IMR-90 (cell line): ENCODE measurements at regions not wholly inside any gene's neighbourhood (a gene's known extent, or its start where the extent isn't known, plus 50 kb on each side); places are given as distances from the start of the nearest gene placed in this dataset.

Source experiments
- ATAC-seq: fragments of 200-7000 bp; cut with Tn5 transposase; 2 replicates; pipeline ENCODE4 v1.9.1; 2020; ENCODE audit warnings: low read depth, mild to moderate bottlenecking, moderate library complexity
- BruUV-seq: library from RNA; stranded (reverse); fragments of 400-500 nt; replicated peaks from 2 replicates; lab custom pipeline; 2021; lab: Mats Ljungman, UMichigan
- CTCF ChIA-PET: fragments of 300-600 bp; formaldehyde crosslinking; extraction: SDS; loops from one replicate; lab custom pipeline; 2021; ENCODE audit warnings: antibody characterized with exemption; lab: Yijun Ruan, JAX
- POLR2A ChIA-PET: fragments of 300-600 bp; sonication (Branson Sonifier 250); formaldehyde crosslinking; loops from one replicate; lab custom pipeline; 2022; ENCODE audit warnings: antibody characterized with exemption; ENCODE audit not compliant: unreplicated experiment; lab: Charles Lee
- DNase-seq: peaks from one replicate; pipeline ENCODE4 v3.0.0; 2013
- H2AFZ ChIP-seq: replicated peaks from 2 replicates; pipeline ENCODE3; 2013; ENCODE audit warnings: low read length, mild to moderate bottlenecking; ENCODE audit not compliant: poor library complexity
- H2AK5ac ChIP-seq: 2 replicates; pipeline ENCODE4 v1.6.1; 2013; ENCODE audit warnings: low read depth, low read length, inconsistent platforms
- H2AK9ac ChIP-seq: replicated peaks from 2 replicates; pipeline ENCODE3; 2013; ENCODE audit warnings: mild to moderate bottlenecking, low read depth, low read length, moderate library complexity; ENCODE audit not compliant: poor library complexity
- H2BK120ac ChIP-seq: 2 replicates; pipeline ENCODE4 v1.6.1; 2013; ENCODE audit warnings: low read depth, low read length, inconsistent platforms
- H2BK15ac ChIP-seq: 3 replicates; pipeline ENCODE4 v1.6.1; 2013; ENCODE audit warnings: low read depth, low read length, inconsistent platforms
- H2BK20ac ChIP-seq: 2 replicates; pipeline ENCODE4 v1.6.1; 2013; ENCODE audit warnings: low read depth, mild to moderate bottlenecking, inconsistent platforms, low read length, moderate library complexity
- H2BK5ac ChIP-seq: 2 replicates; pipeline ENCODE4 v1.6.1; 2013; ENCODE audit warnings: mild to moderate bottlenecking, low read depth, low read length, inconsistent platforms; ENCODE audit not compliant: poor library complexity, severe bottlenecking
- H3K14ac ChIP-seq: replicated peaks from 2 replicates; pipeline ENCODE4 v1.6.1; 2013; ENCODE audit warnings: low read depth, low read length, inconsistent platforms
- H3K18ac ChIP-seq: 2 replicates; pipeline ENCODE4 v1.6.1; 2013; ENCODE audit warnings: low read depth, low read length, control low read depth
- H3K23ac ChIP-seq: 2 replicates; pipeline ENCODE4 v1.6.1; 2013; ENCODE audit warnings: low read depth, low read length, inconsistent platforms
- H3K27ac ChIP-seq: 2 replicates; pipeline ENCODE4 v1.5.1; 2013; ENCODE audit warnings: mild to moderate bottlenecking, control low read depth, low read length; ENCODE audit not compliant: insufficient read depth
- H3K27me3 ChIP-seq: 2 replicates; pipeline ENCODE4 v1.6.1; 2013; ENCODE audit warnings: low read length; ENCODE audit not compliant: control insufficient read depth, insufficient read depth
- H3K36me3 ChIP-seq: 2 replicates; pipeline ENCODE4 v1.6.1; 2013; ENCODE audit warnings: low read length, mixed read lengths; ENCODE audit not compliant: control insufficient read depth, insufficient read depth
- H3K4ac ChIP-seq: 2 replicates; pipeline ENCODE4 v1.6.1; 2013; ENCODE audit warnings: low read depth, low read length, inconsistent platforms
- H3K4me1 ChIP-seq: 2 replicates; pipeline ENCODE4 v1.6.1; 2013; ENCODE audit warnings: low read length, mixed read lengths; ENCODE audit not compliant: control insufficient read depth, insufficient read depth
- H3K4me2 ChIP-seq: 2 replicates; pipeline ENCODE4 v1.6.1; 2013; ENCODE audit warnings: low read depth, mild to moderate bottlenecking, control low read depth, low read length, moderate library complexity
- H3K4me3 ChIP-seq: 2 replicates; pipeline ENCODE4 v1.5.1; 2013; ENCODE audit warnings: low read depth, mild to moderate bottlenecking, control low read depth, low read length, moderate library complexity; ENCODE audit not compliant: insufficient read depth
- H3K56ac ChIP-seq: 2 replicates; pipeline ENCODE4 v1.6.1; 2013; ENCODE audit warnings: low read length, inconsistent platforms; ENCODE audit not compliant: insufficient read depth; ENCODE audit errors: extremely low read depth
- H3K79me1 ChIP-seq, 2 experiments: 2 replicates each; pipeline ENCODE4 v1.6.1; 2013; ENCODE audit warnings: low read length in 2 of 2, inconsistent platforms in 1 of 2, low read depth in 1 of 2
- H3K9ac ChIP-seq: 2 replicates; pipeline ENCODE4 v1.6.1; 2013; ENCODE audit warnings: low read depth, low read length, control low read depth
- H3K9me1 ChIP-seq: 2 replicates; pipeline ENCODE4 v1.6.1; 2013; ENCODE audit warnings: low read length, inconsistent platforms; ENCODE audit not compliant: insufficient read depth
- H3K9me3 ChIP-seq: 2 replicates; pipeline ENCODE4 v1.6.1; 2013; ENCODE audit warnings: low read length; ENCODE audit not compliant: control insufficient read depth, insufficient read depth
- H4K20me1 ChIP-seq: 2 replicates; pipeline ENCODE4 v1.6.1; 2013; ENCODE audit warnings: low read length, inconsistent platforms; ENCODE audit not compliant: insufficient read depth
- H4K5ac ChIP-seq: 2 replicates; pipeline ENCODE4 v1.6.1; 2013; ENCODE audit warnings: mild to moderate bottlenecking, low read depth, low read length, control low read depth
- H4K8ac ChIP-seq, 2 experiments: 2 replicates each; pipeline ENCODE4 v1.6.1; 2013; ENCODE audit warnings: low read depth in 2 of 2, low read length in 2 of 2, control low read depth in 1 of 2, inconsistent platforms in 1 of 2
- H4K91ac ChIP-seq: 2 replicates; pipeline ENCODE4 v1.6.1; 2013; ENCODE audit warnings: low read depth, low read length, inconsistent platforms; ENCODE audit not compliant: insufficient read depth
- CEBPB ChIP-seq: IDR thresholded peaks from 2 replicates; pipeline ENCODE4 v1.6.1; 2012; ENCODE audit warnings: low read depth, low read length, improper control_type of control experiment
- CHD1 ChIP-seq: IDR thresholded peaks from 2 replicates; pipeline ENCODE4 v1.6.1; 2012; ENCODE audit warnings: low read depth, low read length, improper control_type of control experiment
- FOS ChIP-seq: fragments of 150-350 bp; IDR thresholded peaks from 2 replicates; pipeline ENCODE4 v1.6.1; 2016; ENCODE audit warnings: low read depth, low read length
- MAFK ChIP-seq: IDR thresholded peaks from 2 replicates; pipeline ENCODE4 v1.6.1; 2012; ENCODE audit warnings: low read depth, low read length, improper control_type of control experiment
- MAZ ChIP-seq: IDR thresholded peaks from 2 replicates; pipeline ENCODE4 v1.6.1; 2012; ENCODE audit warnings: low read depth, mild to moderate bottlenecking, low read length, improper control_type of control experiment, moderate library complexity, borderline replicate concordance
- MXI1 ChIP-seq: IDR thresholded peaks from 2 replicates; pipeline ENCODE4 v1.6.1; 2012; ENCODE audit warnings: low read depth, mild to moderate bottlenecking, low read length, moderate library complexity, borderline replicate concordance
- NFE2L2 ChIP-seq: fragments of 150-350 bp; IDR thresholded peaks from 2 replicates; pipeline ENCODE4 v1.6.1; 2016; ENCODE audit warnings: low read depth, mild to moderate bottlenecking, low read length
- POLR2A ChIP-seq: IDR thresholded peaks from 2 replicates; pipeline ENCODE4 v1.6.1; 2012; ENCODE audit warnings: mild to moderate bottlenecking, low read depth, low read length
- RCOR1 ChIP-seq: IDR thresholded peaks from 2 replicates; pipeline ENCODE4 v1.6.1; 2012; ENCODE audit warnings: mild to moderate bottlenecking, low read length, improper control_type of control experiment; ENCODE audit not compliant: insufficient replicate concordance
- RFX5 ChIP-seq: IDR thresholded peaks from 2 replicates; pipeline ENCODE4 v1.8.0; 2012; ENCODE audit warnings: low read depth, mild to moderate bottlenecking, low read length, moderate library complexity
- SMC3 ChIP-seq: fragments of 150-350 bp; IDR thresholded peaks from 2 replicates; pipeline ENCODE4 v1.6.1; 2016; ENCODE audit warnings: low read depth, mild to moderate bottlenecking, antibody characterized with exemption, low read length, moderate library complexity
- WGBS, 2 experiments: methylation state at CpG; one replicate each; pipeline versions ENCODE4 v1.1.5 to v1.1.7; 2013; ENCODE audit warnings: missing lambda C conversion rate in 2 of 2; ENCODE audit not compliant: insufficient read length in 1 of 2; ENCODE audit errors: extremely low coverage in 2 of 2; 5-methylcytosine and 5-hydroxymethylcytosine counted together
- dilution Hi-C: fragments of 300-500 bp; cut with HindIII; formaldehyde crosslinking; loops from one replicate; pipeline ENCODE4 v1.14.3; 2018; ENCODE audit warnings: low sequenced_read_pairs; ENCODE audit not compliant: unreplicated experiment
- in situ Hi-C: fragments of 300-500 bp; cut with MboI; formaldehyde crosslinking; loops from 3 replicates; pipeline ENCODE4 v1.14.3; 2019; ENCODE audit warnings: low sequenced_read_pairs, inconsistent platforms, mixed read lengths
- intact Hi-C: fragments of 100-400 bp; cut with micrococcal nuclease; formaldehyde crosslinking; loops from 2 replicates; pipeline ENCODE4 v1.10.0; 2022
- TF ChIP-seq, protein P1 (sequence below): fragments of 150-350 bp; IDR thresholded peaks from 2 replicates; pipeline ENCODE4 v1.6.1; 2017; ENCODE audit warnings: mild to moderate bottlenecking, antibody characterized with exemption, low read length, low read depth
- TF ChIP-seq, protein P2 (sequence below): conservative IDR thresholded peaks from 2 replicates; pipeline ENCODE4 v1.5.1; 2012; ENCODE audit warnings: mild to moderate bottlenecking, low read depth, low read length, improper control_type of control experiment

- H3K36me3 ChIP-seq, result no peaks in the 10 kb centered on the region
- H2AK9ac ChIP-seq, result no peak overlapping the region
- no peak overlapping the region for H4K8ac ChIP-seq
- no peak overlapping the region for H3K4me3 ChIP-seq
- no peaks in the 10 kb centered on the region for H3K9me3 ChIP-seq
- H2AFZ ChIP-seq, result no peak overlapping the region
- peaks cover 4% of the 10 kb centered on the region; the same call in 1 of the 2 replicates for H4K20me1 ChIP-seq
- H2BK15ac ChIP-seq, result no peak overlapping the region
- H2BK5ac ChIP-seq, result no peak overlapping the region
- ChIA-PET CTCF (no interaction called here), POLR2A (no interaction called here)
- no peak overlapping the region for H2BK20ac ChIP-seq
- no peak overlapping the region for H3K56ac ChIP-seq
- H4K91ac ChIP-seq, result no peak overlapping the region
- DNase-seq (no peak), ATAC-seq (no peak)
- no peak overlapping the region for H3K14ac ChIP-seq
- H3K79me1 ChIP-seq, result no peaks in the 10 kb centered on the region
- H3K23ac ChIP-seq, result no peak overlapping the region
- H4K5ac ChIP-seq, result no peak overlapping the region
- no peak overlapping the region for H2AK5ac ChIP-seq
- peaks cover 7% of the 10 kb centered on the region for H3K4me1 ChIP-seq
- no peak overlapping the region for H3K18ac ChIP-seq
- no TSS peak for BruUV-seq
- no peak overlapping the region for H3K4ac ChIP-seq
- H3K4me2 ChIP-seq, result no peak overlapping the region
- in situ Hi-C loops, result no loop called here
- no peaks in the 10 kb centered on the region for H3K9me1 ChIP-seq
- no peak for TF ChIP-seq MAZ
- TF ChIP-seq CEBPB, result no peak
- no peak for TF ChIP-seq MXI1
- TF ChIP-seq, protein P1, sequence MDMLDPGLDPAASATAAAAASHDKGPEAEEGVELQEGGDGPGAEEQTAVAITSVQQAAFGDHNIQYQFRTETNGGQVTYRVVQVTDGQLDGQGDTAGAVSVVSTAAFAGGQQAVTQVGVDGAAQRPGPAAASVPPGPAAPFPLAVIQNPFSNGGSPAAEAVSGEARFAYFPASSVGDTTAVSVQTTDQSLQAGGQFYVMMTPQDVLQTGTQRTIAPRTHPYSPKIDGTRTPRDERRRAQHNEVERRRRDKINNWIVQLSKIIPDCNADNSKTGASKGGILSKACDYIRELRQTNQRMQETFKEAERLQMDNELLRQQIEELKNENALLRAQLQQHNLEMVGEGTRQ, result no peak
- no peak for TF ChIP-seq RCOR1
- TF ChIP-seq NFE2L2, result no peak
- no peak for TF ChIP-seq RFX5
- TF ChIP-seq, protein P2, sequence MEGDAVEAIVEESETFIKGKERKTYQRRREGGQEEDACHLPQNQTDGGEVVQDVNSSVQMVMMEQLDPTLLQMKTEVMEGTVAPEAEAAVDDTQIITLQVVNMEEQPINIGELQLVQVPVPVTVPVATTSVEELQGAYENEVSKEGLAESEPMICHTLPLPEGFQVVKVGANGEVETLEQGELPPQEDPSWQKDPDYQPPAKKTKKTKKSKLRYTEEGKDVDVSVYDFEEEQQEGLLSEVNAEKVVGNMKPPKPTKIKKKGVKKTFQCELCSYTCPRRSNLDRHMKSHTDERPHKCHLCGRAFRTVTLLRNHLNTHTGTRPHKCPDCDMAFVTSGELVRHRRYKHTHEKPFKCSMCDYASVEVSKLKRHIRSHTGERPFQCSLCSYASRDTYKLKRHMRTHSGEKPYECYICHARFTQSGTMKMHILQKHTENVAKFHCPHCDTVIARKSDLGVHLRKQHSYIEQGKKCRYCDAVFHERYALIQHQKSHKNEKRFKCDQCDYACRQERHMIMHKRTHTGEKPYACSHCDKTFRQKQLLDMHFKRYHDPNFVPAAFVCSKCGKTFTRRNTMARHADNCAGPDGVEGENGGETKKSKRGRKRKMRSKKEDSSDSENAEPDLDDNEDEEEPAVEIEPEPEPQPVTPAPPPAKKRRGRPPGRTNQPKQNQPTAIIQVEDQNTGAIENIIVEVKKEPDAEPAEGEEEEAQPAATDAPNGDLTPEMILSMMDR, result no peak
- no peak for TF ChIP-seq MAFK
- no peak for TF ChIP-seq SMC3
- no peak for TF ChIP-seq CHD1
- no peak for TF ChIP-seq FOS
- TF ChIP-seq POLR2A, result no peak
- no peak overlapping the region for H2BK120ac ChIP-seq
- dilution Hi-C loops, result no loop called here
- WGBS, 2 experiments, result 88% methylated on average over 3 of the region's 7 CpGs; no CpG with 5 or more reads in 1 of the 2 experiments
- intact Hi-C loops, result no loop called here
- no peak overlapping the region for H3K27ac ChIP-seq
- peaks cover 19% of the 10 kb centered on the region for H3K27me3 ChIP-seq
- no peak overlapping the region for H3K9ac ChIP-seq
Measured at GRCh38 chr2:241964133-241964532, 94.6 kb downstream of the RTP5 start.
